ENCODE measurements at regions not wholly inside any gene's neighbourhood (a gene's known extent, or its start where the extent isn't known, plus 50 kb on each side); places are given as distances from the start of the nearest gene placed in this dataset.

GRCh38 chr10:6327961-6328698 is 125.4 kb downstream of the PFKFB3 start:
- no peaks in the 10 kb centered on the region for H3K9me3 ChIP-seq (ENCODE audit: low read length)
- POLR2A ChIA-PET = no interaction called here
- no peak overlapping the region for H3K4me2 ChIP-seq (ENCODE audit: low read depth, low read length)
- H2AFZ ChIP-seq (ENCODE audit: low read length) = no peak overlapping the region
- intact Hi-C loops (cut with micrococcal nuclease; ENCODE audit: unreplicated experiment) = no loop called here
- no peaks in the 10 kb centered on the region for H3K4me1 ChIP-seq (ENCODE audit: insufficient read depth, low read length)
- FAIRE-seq (no peak), ATAC-seq (no peak), DNase-seq (ENCODE audit: low spot score) (no peak)
- no peaks in the 10 kb centered on the region for H4K20me1 ChIP-seq (ENCODE audit: insufficient read depth, low read length)
- WGBS (ENCODE audit: low lambda C conversion rate) = 59% methylated on average over 10 of the region's 10 CpGs
- H3K9ac ChIP-seq (ENCODE audit: insufficient read depth, low read depth, low read length) = no peak overlapping the region
- CTCF ChIA-PET (ENCODE audit: low intra/inter-chr PET ratio, low total read pairs) = no interaction called here
- no TSS peak for BruUV-seq (replicated peaks)
- in situ Hi-C loops (cut with HindIII; ENCODE audit: extremely low pct_ligation_motif_present, low pct_unique_long_range_greater_than_20kb) = no loop called here
- no peak overlapping the region for H3K27ac ChIP-seq (ENCODE audit: extremely low read length, insufficient read depth, low read length)
- no peak overlapping the region for H3K4me3 ChIP-seq (replicated peaks in 1 of 3; ENCODE audit: insufficient read depth in 1 of 3, low read depth in 2 of 3, low read length in 3 of 3)
- peaks cover 3 to 20% of the 10 kb centered on the region in 2 experiments; a peak in 4 of 5 replicates for H3K27me3 ChIP-seq (ENCODE audit: control insufficient read depth in 1 of 2, insufficient read depth in 2 of 2, low read length in 2 of 2)
- no peaks in the 10 kb centered on the region for H3K36me3 ChIP-seq (replicated peaks in 1 of 2; ENCODE audit: control insufficient read depth in 1 of 2, insufficient read depth in 2 of 2, low read length in 2 of 2)
- H3K79me2 ChIP-seq (ENCODE audit: insufficient read depth, low read length) = no peaks in the 10 kb centered on the region
- TF ChIP-seq ZNF740 (CRISPR knock-in tag; IDR thresholded peaks at IDR 0.05) = no peak
- no peak for TF ChIP-seq ZNF569 (CRISPR knock-in tag; IDR thresholded peaks at IDR 0.05; ENCODE audit: borderline replicate concordance)
- no peak for TF ChIP-seq ZNF709 (CRISPR knock-in tag; IDR thresholded peaks at IDR 0.05)
- no peak for TF ChIP-seq TRAFD1 (CRISPR knock-in tag; IDR thresholded peaks at IDR 0.05; ENCODE audit: borderline replicate concordance)
- TF ChIP-seq GLMP (CRISPR knock-in tag; IDR thresholded peaks at IDR 0.05; ENCODE audit: borderline replicate concordance) = no peak
- TF ChIP-seq PLSCR1 (CRISPR knock-in tag; IDR thresholded peaks at IDR 0.05; ENCODE audit: borderline replicate concordance) = no peak
- TF ChIP-seq ZFP82 (CRISPR knock-in tag; IDR thresholded peaks at IDR 0.05; ENCODE audit: borderline replicate concordance) = no peak
- TF ChIP-seq THAP7 (CRISPR knock-in tag; IDR thresholded peaks at IDR 0.05) = no peak
- no peak for TF ChIP-seq JUN (CRISPR knock-in tag; IDR thresholded peaks at IDR 0.05)
- TF ChIP-seq ZNF720 (CRISPR knock-in tag; IDR thresholded peaks at IDR 0.05) = no peak
- TF ChIP-seq ZKSCAN1 (IDR thresholded peaks at IDR 0.05; ENCODE audit: low read length) = no peak
- no peak for TF ChIP-seq SOX6 (IDR thresholded peaks at IDR 0.05)
- no peak for TF ChIP-seq SOX6 (CRISPR knock-in tag; IDR thresholded peaks at IDR 0.05)
- TF ChIP-seq MYPOP (CRISPR knock-in tag; IDR thresholded peaks at IDR 0.05) = no peak
- no peak for TF ChIP-seq ZMAT3 (CRISPR knock-in tag; conservative IDR thresholded peaks at IDR 0.05)
- no peak for TF ChIP-seq GFI1 (CRISPR knock-in tag; IDR thresholded peaks at IDR 0.05; ENCODE audit: borderline replicate concordance)
- TF ChIP-seq MNT (IDR thresholded peaks at IDR 0.05) = no peak
- TF ChIP-seq GTF2F1 (IDR thresholded peaks at IDR 0.05; ENCODE audit: low read length) = no peak
